ENCODE measurements at regions not wholly inside any gene's neighbourhood (a gene's known extent, or its start where the extent isn't known, plus 50 kb on each side); places are given as distances from the start of the nearest gene placed in this dataset.

DNA sequence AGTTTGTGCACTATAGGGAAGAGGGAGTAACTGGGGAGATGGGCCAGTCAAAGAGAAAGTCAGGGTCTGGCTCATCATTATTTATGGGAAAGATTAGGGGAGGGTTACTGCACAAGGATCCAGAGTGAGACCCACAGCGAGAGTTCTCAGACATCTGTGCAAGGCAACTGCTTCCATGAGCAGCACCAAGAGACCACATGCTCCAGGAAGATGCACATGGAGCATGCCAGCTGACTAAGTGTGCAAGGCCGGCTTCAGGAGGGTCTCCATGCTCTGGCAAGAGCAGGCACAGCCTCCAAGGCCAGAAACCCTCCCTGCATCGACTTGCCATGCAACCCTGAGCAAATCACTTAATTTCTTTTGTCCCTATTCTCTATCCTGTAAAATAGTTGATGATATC, 616.9 kb downstream of the CSNK1G3 start:
- no peaks in the 10 kb centered on the region for H3K27me3 ChIP-seq
- H3K27ac ChIP-seq: no peak overlapping the region
- peaks cover 0 to 8% of the 10 kb centered on the region in 2 donors for H3K4me1 ChIP-seq
- no peak overlapping the region for H3K4me3 ChIP-seq (replicated peaks in 1 of 3)
- WGBS, 2 donors: 83 to 98% methylated on average over 3 of the region's 3 CpGs
- no peak for TF ChIP-seq POLR2A (IDR thresholded peaks at IDR 0.05)
- TF ChIP-seq, protein P1, sequence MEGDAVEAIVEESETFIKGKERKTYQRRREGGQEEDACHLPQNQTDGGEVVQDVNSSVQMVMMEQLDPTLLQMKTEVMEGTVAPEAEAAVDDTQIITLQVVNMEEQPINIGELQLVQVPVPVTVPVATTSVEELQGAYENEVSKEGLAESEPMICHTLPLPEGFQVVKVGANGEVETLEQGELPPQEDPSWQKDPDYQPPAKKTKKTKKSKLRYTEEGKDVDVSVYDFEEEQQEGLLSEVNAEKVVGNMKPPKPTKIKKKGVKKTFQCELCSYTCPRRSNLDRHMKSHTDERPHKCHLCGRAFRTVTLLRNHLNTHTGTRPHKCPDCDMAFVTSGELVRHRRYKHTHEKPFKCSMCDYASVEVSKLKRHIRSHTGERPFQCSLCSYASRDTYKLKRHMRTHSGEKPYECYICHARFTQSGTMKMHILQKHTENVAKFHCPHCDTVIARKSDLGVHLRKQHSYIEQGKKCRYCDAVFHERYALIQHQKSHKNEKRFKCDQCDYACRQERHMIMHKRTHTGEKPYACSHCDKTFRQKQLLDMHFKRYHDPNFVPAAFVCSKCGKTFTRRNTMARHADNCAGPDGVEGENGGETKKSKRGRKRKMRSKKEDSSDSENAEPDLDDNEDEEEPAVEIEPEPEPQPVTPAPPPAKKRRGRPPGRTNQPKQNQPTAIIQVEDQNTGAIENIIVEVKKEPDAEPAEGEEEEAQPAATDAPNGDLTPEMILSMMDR (IDR thresholded peaks at IDR 0.05): no peak
- DNase-seq: no peak
- intact Hi-C loops (cut with DNase I): no loop called here
- H3K9me3 ChIP-seq: no peaks in the 10 kb centered on the region
- no peaks in the 10 kb centered on the region for H3K36me3 ChIP-seq

DNA sequence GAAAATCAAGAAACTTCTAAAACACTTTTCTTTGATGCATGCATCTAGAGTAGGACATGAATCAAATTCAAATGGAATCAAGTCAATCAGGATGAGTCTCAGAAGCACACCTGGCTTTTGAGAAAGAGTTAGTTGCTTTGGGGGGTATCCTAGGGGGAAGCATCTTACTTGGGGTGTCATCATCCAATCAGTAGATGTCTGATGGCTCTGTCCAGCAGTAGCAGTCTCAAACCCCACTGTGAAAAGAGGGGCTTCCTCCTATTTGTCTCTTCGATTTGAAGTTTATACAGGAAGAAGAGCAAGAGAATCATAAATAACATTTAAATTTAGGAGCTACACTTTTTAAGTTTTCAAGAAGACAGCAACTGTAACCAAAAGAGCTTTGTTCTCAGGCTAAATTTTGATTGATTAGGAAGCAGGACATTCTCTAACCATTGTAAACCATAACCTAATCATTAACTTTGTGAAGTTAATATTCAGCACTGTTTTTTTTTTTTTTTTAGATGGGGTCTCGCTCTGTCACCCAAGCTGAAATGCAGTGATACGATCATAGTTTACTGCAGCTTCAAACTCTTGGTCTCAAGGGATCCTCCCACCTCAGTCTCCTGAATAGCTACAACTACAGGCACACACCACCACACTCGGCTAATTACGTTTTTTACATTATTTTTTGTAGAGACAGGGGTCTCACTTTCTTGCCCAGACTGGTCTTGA, 614.7 kb downstream of the CSNK1G3 start:
- Histone ChIP-seq H3K9me3 (no peaks in the 10 kb centered on the region), H3K27ac (no peak overlapping the region), H3K36me3 (no peaks in the 10 kb centered on the region), H3K27me3 (no peaks in the 10 kb centered on the region), H3K4me3 (replicated peaks in 1 of 3) (no peak overlapping the region), H3K4me1 (peaks cover 0 to 8% of the 10 kb centered on the region in 2 donors)
- 91 to 94% methylated on average over 5 of the region's 5 CpGs for WGBS, 2 donors
- intact Hi-C loops (cut with DNase I): no loop called here
- TF ChIP-seq, protein P1 (IDR thresholded peaks at IDR 0.05): no peak
- no peak for TF ChIP-seq POLR2A (IDR thresholded peaks at IDR 0.05)
- no peak for DNase-seq

DNA sequence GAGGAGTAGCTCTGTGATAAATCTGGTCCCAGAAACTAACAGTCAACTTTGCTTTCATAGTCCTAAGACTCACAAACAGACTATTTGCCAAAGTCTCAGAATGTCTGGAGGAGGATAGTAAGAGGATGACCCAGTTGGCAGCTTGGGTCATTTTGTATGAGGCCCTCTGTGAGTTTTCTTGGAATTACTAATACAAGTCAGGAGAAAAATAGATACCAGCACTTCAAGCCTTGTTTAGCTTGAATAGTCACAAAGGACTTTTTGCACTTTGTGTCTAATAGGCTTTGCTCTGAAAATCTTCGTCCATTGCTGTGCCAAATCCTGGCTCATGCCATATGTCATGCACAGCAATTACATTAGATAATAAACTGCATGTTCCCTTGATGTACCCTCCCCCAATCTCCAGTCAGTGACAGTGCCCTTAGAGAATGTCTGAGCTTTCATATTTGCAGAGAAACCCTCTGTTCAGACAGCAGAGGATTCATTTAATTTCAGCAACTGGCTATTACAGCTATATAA, 612.8 kb downstream of the CSNK1G3 start:
- Histone ChIP-seq H3K4me1 (peaks cover 0 to 8% of the 10 kb centered on the region in 2 donors), H3K9me3 (no peaks in the 10 kb centered on the region), H3K27ac (no peak overlapping the region), H3K36me3 (no peaks in the 10 kb centered on the region), H3K4me3 (replicated peaks in 1 of 3) (no peak overlapping the region), H3K27me3 (no peaks in the 10 kb centered on the region)
- intact Hi-C loops (cut with DNase I): no loop called here
- 33 to 39% methylated on average over 1 of the region's 1 CpG for WGBS, 2 donors
- peak in 1 of 2 donors; percentile 4 for DNase-seq
- no peak for TF ChIP-seq POLR2A (IDR thresholded peaks at IDR 0.05)
- TF ChIP-seq, protein P1 (IDR thresholded peaks at IDR 0.05): no peak

DNA sequence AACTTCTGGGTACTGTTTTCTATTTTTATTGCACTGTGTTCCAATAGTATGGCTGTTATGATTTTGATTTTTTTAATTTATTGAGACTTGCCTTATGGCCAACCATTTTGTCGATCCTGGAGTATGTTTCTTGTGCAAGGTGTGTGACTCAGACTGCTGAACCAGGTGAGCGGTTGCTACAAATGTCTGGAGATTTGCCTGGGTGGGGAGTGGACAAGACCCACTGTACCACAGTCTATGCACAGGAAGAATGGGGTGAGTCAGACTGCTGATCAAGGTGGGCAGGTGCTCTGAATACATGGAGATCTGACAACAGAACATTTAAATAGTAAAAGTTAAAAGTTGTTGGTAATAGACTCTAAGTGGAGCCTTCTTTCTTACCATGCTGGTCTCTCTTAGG, 609.2 kb downstream of the CSNK1G3 start:
- intact Hi-C loops (cut with DNase I): no loop called here
- Histone ChIP-seq H3K27me3 (no peaks in the 10 kb centered on the region), H3K4me1 (peaks cover 0 to 8% of the 10 kb centered on the region in 2 donors), H3K4me3 (replicated peaks in 1 of 3) (no peak overlapping the region), H3K36me3 (no peaks in the 10 kb centered on the region), H3K27ac (no peak overlapping the region), H3K9me3 (no peaks in the 10 kb centered on the region)
- DNase-seq: no peak
- TF ChIP-seq POLR2A (IDR thresholded peaks at IDR 0.05): no peak
- TF ChIP-seq, protein P1 (IDR thresholded peaks at IDR 0.05): no peak
- WGBS, 2 donors: 98 to 100% methylated on average over 2 of the region's 2 CpGs

DNA sequence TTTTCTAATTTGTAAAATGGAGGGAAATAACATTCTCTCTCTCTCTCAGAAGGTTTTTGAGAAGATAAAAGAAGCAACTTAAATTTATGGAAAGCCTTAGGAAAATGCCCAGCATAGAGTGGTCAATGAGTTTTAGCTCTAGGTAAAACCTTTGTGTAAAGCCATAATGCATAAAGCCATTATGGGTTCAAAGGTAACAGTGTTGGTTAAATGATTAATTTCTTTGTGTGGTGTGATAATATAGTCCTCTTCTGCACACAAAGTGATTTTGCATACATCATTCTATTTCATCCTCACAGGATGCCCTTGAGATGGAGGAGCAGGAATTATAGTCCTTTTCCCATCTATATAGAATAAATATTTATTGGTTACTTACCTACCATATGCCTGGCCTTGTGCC, 602.9 kb downstream of the CSNK1G3 start:
- Histone ChIP-seq H3K36me3 (no peaks in the 10 kb centered on the region), H3K27me3 (no peaks in the 10 kb centered on the region), H3K4me1 (no peaks in the 10 kb centered on the region), H3K4me3 (replicated peaks in 1 of 3) (no peak overlapping the region), H3K27ac (no peak overlapping the region), H3K9me3 (no peaks in the 10 kb centered on the region)
- intact Hi-C loops (cut with DNase I): no loop called here
- no peak for DNase-seq
- TF ChIP-seq POLR2A (IDR thresholded peaks at IDR 0.05): no peak
- TF ChIP-seq, protein P1 (IDR thresholded peaks at IDR 0.05): no peak

Measured in thyroid gland (tissue), 4 donors.